ENCODE measurements at regions not wholly inside any gene's neighbourhood (a gene's known extent, or its start where the extent isn't known, plus 50 kb on each side); places are given as distances from the start of the nearest gene placed in this dataset.
A peak's percentile ranks its signal among the peaks of the same experiment; 100 is the strongest.
"Not testable (repeated sequence)": the region's sequence is repeated elsewhere in the genome, so short reads cannot be mapped to it uniquely, and the experiment has no call there.

- DNase-seq: peak; percentile 79 to 93 (median 88)
Measured at GRCh38 chr11:93608364-93608763, 53.1 kb upstream of the CEP295 start.

DNA sequence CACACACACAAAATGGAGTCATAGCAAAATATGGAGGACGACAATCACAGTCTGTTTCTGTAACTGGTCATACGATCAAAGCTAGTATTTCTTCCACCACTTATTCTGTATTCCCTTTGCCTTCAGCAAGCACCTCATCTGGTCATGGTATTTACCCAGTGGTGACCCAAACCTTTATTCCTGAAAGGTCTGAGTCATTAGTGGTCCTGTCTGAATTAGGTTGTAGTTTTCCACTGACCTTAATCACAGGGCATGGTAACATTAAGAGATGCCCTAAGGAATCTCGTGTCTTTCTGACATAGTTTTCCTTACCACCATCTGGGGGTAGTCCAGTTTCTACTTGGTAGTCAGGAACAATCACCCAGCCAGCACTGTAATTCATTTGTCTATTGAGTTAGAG lies 54.8 kb upstream of the CEP295 start:
- no peak for DNase-seq

DNA sequence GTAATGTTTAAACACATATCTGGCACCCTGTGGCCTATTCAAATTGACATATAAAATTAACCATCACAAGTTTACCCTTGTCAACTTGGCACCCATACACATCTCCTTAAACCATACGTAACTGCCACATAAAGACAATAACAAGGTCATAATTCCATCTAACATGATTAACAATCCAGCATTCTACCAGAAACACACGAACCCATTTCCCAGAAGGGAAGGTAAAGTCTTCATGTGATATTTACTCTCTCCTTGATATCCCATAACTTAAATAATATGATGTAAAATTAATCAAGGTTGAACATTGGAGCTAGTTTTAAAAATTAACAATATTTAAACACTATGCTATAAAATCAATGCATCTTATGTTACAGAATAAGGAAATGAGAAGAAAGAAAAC lies 55.2 kb upstream of the CEP295 start:
- no peak for DNase-seq

DNA sequence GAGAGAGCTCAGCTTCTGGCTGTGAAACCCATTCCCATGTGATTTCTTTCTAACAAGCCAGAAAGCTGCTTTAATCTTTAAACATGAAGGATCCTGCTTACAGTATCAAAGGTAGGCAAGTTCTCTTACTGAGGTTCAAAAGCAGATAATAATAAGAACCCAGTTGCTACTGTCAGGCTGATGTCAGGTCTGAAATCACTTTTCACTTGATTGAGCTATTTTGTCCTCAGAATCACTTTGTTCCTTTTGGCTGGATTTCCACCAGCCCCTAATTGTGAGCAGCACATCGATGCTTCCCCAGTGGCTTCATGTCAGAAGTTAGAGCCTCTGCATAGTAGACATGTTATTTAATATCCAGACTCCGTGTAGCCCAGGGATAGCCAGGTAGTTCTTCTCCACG lies 55.8 kb upstream of the CEP295 start:
- no peak for DNase-seq

DNA sequence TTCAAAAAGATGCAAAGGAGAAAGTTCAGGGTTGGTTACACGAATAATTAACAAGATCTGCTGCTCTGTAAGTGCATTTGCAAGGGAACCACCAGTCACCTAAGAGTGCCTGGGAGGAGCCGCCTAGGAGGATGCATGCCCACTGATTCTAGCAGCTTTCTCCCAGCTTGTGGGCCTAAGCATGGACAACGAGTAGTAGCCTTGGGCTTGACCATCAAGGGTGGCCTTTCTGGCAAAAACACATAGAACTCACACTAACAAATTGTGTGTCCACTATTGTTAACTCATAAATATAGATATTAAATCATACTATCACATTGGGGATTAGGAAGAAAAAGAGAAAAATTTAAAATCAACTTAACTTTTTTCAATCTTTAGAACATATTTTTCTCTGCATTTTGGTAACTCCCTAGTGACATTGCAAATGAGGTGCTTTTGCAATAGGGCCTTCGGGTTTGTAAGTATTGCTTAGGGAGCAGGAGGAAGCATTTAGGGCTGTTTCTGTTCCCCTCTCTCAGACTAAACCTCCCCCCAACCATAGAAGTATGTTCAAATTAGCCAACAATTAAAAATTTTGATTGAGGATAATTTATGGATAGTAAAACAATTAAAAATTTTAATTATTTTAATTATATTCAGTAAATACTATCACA lies 57.3 kb upstream of the CEP295 start:
- peak; percentile 51 to 87 (median 76) for DNase-seq

DNA sequence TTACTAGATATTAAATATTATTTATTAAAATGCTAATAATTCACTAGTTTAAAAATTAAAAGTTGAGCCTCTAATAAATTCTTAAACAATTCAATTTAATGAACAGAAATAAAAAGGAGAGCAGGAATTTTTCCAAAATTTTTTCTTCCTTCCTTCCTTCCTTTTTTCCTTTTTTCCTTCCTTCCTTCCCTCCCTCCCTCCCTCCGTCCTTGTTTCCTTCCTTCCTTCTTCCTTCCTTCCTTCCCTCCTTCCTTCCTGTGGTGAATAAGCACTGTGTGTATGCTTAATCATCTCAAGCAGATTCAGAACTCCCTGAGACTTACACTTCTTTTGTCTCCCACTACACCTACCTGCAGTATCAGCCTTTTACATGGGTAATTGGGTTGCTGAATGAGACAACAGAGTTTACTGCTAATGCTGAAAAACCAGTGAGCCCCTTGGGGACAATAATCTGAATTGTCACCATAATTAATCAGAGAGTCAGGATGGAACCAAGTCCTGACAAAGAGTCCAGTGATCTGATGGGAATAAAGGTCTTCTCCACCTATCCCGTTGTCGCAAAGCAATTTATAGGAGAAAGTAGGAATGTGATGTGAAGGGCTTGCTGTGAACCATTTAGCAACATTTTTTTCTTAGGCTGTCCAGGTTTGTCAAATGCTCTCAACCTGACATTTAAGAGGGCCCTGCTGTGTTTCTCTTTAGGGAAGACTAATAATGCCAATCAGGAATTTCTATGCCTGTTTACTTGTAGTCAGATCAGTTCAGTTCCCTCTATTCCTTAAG lies 58.1 kb upstream of the CEP295 start:
- DNase-seq: no peak

- not testable (repeated sequence) for DNase-seq
Measured at GRCh38 chr11:93596171-93596570, 53.0 kb upstream of the SMCO4 start.

All from suppressor macrophage (primary cell).